ENCODE measurements at regions not wholly inside any gene's neighbourhood (a gene's known extent, or its start where the extent isn't known, plus 50 kb on each side); places are given as distances from the start of the nearest gene placed in this dataset.
A peak's percentile ranks its signal among the peaks of the same experiment; 100 is the strongest.

DNA sequence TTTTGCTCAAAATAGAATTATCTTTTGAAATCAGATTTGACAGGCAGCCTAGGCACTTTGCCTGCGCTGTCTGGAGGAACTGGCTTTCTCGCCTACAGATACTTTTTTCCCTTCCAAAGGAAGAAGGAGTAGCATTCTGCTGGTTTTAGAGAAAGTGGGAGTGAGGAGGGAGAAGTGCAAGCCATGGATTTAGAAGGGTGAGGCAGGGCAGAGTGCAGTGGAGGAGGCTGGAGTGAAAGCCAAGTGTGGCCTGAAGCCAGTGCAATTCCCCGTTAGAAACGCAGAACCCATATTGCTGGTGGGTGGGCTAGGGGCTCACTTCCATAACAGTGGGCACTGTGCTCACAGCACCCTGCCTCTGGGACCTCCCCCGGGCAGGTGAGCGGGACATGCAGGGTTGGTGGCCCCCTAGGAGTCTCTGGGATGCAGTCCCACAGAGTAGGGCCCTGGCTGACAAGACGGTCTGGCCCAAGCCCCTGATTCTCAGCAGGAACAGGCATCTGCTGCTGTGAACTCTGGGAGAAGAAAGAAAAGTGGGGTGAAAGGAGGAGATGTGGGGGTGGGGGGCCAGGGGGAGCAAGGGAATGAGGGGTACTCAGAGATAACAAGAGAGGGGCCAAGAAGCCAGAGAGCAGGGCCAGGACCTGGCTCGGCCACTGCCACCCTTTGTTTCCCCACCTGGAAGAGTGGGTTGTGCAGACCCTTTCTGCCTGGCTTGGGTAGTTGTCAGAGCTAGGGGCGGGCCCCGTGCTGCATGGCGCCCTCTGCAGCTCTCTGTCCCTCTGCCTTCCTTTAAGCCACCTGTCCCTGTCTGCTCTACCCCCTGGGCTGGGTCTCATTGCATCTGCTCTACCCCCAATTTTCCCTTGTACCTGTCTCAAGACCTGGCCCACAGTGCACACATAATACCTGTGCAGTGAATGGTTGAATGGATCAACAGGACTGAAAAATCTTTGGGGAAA, 273.5 kb upstream of the HS6ST1 start:
- Histone ChIP-seq H3K4me2 (peak overlapping the region in 5 of 11 experiments; percentile 1 to 74 (median 49); a peak in 9 of 22 replicates), H3K27ac (no peak overlapping the region), H3K36me3 (no peaks in the 10 kb centered on the region), H3K4me1 (peaks cover 12 to 63% (median 50%) of the 10 kb centered on the region in 10 experiments), H3K9me3 (replicated peaks in 1 of 11) (peaks cover 0 to 4% (median 0%) of the 10 kb centered on the region in 11 experiments; a peak in 2 of 22 replicates), H3K27me3 (no peaks in the 10 kb centered on the region; a peak in 1 of 22 replicates), H3K9ac (no peak overlapping the region), H4K20me1 (no peaks in the 10 kb centered on the region), H3K4me3 (no peak overlapping the region)
- no peak for TF ChIP-seq Cebpa-rat (IDR thresholded peaks at IDR 0.05)

DNA sequence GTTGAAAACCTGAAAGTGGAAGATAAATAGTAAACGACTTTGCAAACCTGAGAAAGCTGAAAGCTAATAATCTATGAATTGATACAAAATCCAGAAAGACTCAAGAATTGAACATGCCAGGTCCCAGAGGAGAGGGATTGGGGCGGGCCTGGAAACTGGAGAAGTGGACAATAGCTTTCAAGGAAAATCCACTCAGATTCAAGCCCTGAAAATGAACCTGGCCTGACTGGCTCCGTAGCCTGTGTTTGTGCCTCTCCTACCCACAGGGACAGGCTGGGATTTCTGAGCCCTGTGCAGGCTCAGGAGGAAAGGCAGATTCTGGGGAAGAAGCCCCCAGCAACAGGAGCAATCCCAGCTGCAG, 274.8 kb upstream of the HS6ST1 start:
- Histone ChIP-seq H3K4me2 (peak overlapping the region in 6 of 11 experiments; percentile 74 to 84 (median 81); a peak in 9 of 22 replicates), H3K9me3 (replicated peaks in 1 of 11) (no peaks in the 10 kb centered on the region; a peak in 1 of 22 replicates), H3K27me3 (no peaks in the 10 kb centered on the region; a peak in 1 of 22 replicates), H3K27ac (no peak overlapping the region), H3K9ac (no peak overlapping the region), H3K4me1 (peaks cover 20 to 76% (median 63%) of the 10 kb centered on the region in 10 experiments), H4K20me1 (no peaks in the 10 kb centered on the region), H3K4me3 (no peak overlapping the region), H3K36me3 (no peaks in the 10 kb centered on the region)
- TF ChIP-seq Cebpa-rat (IDR thresholded peaks at IDR 0.05) = no peak

DNA sequence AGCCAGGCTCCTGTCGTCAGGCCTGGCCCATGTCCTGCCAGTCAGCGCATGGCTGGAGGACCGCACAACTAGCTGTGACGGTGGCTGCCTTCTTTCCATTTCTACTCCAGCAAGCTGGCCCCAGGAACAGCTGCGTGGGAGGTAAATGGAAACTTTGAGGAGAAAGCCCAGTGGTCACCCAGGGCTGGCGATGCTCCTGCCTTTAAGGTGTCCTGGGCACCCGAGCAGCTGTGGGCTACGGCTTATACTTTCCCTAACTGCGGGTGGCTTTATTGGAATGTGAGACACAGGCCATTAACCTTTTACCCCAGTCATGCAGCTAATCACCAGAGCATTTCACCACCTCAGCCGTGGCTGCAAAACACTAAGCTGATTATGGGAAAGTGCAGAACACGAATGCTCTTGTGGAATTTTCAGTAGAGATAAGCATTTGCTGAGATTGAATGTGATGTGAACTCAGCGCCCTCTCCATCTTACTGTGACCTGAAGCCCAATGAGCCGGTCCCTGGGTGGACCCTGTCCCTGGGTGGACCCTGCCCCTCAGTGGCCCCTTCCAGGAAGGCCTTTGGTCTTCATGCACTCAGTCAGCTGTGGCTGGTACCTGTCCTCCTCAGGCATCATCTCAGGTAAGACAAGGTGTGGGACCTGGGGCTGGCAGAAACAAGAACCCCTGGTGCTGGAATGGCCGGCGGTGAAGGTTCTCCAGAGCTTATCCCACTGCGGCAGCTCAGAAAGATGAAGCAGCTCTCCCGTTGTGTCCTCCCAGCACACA, 275.4 kb upstream of the HS6ST1 start:
- Histone ChIP-seq H3K9ac (no peak overlapping the region), H3K36me3 (no peaks in the 10 kb centered on the region), H4K20me1 (no peaks in the 10 kb centered on the region), H3K4me2 (peak overlapping the region in 8 of 11 experiments; percentile 51 to 84 (median 80); a peak in 15 of 22 replicates), H3K27ac (no peak overlapping the region), H3K27me3 (no peaks in the 10 kb centered on the region; a peak in 1 of 22 replicates), H3K4me1 (peaks cover 20 to 81% (median 64%) of the 10 kb centered on the region in 10 experiments), H3K9me3 (replicated peaks in 1 of 11) (no peaks in the 10 kb centered on the region; a peak in 1 of 22 replicates), H3K4me3 (no peak overlapping the region)
- TF ChIP-seq Cebpa-rat (IDR thresholded peaks at IDR 0.05) = no peak

DNA sequence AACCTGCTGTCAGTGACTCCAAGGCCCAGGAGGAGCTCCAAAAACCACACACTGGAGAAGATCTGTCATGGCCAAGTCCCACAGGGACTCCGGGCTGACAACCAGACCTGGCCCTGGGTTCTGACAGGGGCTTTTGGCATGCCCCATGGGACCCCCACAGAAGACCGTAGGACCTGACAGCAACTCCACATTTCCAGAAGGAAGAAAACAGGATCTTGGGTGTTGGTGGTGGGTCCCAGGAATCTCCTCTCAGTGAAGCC, 275.9 kb upstream of the HS6ST1 start:
- H3K4me3 ChIP-seq = no peak overlapping the region
- H3K27ac ChIP-seq = no peak overlapping the region
- no peaks in the 10 kb centered on the region for H3K9me3 ChIP-seq (replicated peaks in 1 of 11)
- no peaks in the 10 kb centered on the region; a peak in 1 of 22 replicates for H3K27me3 ChIP-seq
- no peaks in the 10 kb centered on the region for H4K20me1 ChIP-seq
- no peak for TF ChIP-seq Cebpa-rat (IDR thresholded peaks at IDR 0.05)
- H3K4me1 ChIP-seq = peaks cover 20 to 86% (median 69%) of the 10 kb centered on the region in 10 experiments
- peak overlapping the region in 8 of 11 experiments; percentile 51 to 84 (median 80); a peak in 16 of 22 replicates for H3K4me2 ChIP-seq
- H3K36me3 ChIP-seq = no peaks in the 10 kb centered on the region
- no peak overlapping the region for H3K9ac ChIP-seq

DNA sequence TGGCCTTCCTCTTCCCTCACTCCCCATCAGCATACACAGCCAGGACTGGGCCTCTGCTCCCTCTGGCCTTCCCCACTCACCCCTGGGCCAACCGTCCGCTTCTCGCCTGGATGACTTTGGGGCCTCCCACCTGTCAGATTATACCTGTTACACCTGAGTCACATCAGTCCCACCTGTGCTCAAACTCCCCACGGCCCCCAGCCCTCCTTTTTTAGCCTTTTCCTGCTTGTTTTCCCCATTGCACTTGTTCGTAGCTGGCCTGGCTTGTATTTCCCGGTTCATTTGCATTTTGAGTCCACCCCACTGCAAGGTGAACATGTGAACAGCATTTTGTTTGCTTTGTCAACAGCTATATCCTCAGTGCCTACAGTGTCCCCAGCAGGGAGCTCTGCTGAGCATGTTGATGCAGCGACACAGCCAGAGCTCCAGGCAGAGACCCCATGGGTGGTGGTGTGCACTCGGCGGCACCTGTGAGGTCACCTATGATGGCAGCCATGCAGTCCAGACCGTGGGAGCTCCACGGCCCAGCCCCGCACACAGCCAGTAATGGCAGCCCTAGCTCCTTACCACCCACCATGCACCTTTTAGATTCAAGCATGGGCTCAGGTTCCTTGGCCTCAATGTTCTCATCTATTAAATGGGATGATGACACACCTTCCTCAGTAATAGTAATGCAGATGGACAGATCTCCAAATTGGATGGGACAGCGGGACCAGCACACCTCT, 276.4 kb upstream of the HS6ST1 start:
- no peak for TF ChIP-seq Cebpa-rat (IDR thresholded peaks at IDR 0.05)
- peaks cover 20 to 92% (median 74%) of the 10 kb centered on the region in 10 experiments for H3K4me1 ChIP-seq

DNA sequence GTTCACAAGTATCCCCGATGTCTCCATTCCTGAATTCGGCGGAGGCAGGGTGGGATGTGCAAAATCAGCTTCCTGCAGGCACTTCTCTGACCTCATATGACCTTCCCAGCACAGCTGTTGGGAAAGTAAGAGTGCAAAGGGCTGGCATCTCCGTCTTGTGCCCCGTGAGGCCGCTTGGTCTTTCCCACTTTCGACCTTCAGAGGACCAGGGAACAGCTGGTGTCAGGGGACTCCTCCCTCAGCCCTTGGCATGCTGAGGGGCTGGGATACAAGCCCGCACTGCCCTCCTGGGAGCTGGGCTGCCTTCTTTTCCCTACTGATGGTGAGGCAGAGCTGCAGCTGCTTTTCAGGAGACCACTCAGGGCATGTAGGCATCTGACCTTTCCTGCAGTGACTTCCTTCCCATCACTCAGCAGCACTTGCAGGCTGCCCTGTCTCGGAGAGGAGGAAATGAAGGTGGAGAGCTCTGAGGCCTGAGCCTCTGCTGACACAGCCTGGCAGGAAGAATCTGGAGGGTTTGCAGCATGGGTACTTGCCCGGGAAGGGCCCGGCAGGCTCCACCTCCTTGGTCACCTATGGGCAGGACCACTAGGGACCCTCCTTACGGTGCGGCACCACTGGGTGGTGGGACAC, 277.2 kb upstream of the HS6ST1 start:
- no peak for TF ChIP-seq Cebpa-rat (IDR thresholded peaks at IDR 0.05)
- Histone ChIP-seq H3K36me3 (no peaks in the 10 kb centered on the region), H4K20me1 (no peaks in the 10 kb centered on the region), H3K27me3 (no peaks in the 10 kb centered on the region; a peak in 1 of 22 replicates), H3K27ac (peak overlapping the region in 1 of 11 experiments; percentile 0; a peak in 1 of 22 replicates), H3K4me2 (peak overlapping the region; percentile 14 to 84 (median 79); a peak in 21 of 22 replicates), H3K9me3 (replicated peaks in 1 of 11) (no peaks in the 10 kb centered on the region), H3K4me3 (no peak overlapping the region), H3K4me1 (peaks cover 20 to 97% (median 79%) of the 10 kb centered on the region in 10 experiments), H3K9ac (peak overlapping the region in 1 of 11 experiments; percentile 5; a peak in 1 of 22 replicates)

More for the DNA sequence above, 276.4 kb upstream of the HS6ST1 start:
- H3K4me3 ChIP-seq = no peak overlapping the region
- no peak overlapping the region for H3K9ac ChIP-seq
- H4K20me1 ChIP-seq = no peaks in the 10 kb centered on the region
- no peaks in the 10 kb centered on the region; a peak in 1 of 22 replicates for H3K27me3 ChIP-seq
- peak overlapping the region in 9 of 11 experiments; percentile 43 to 84 (median 80); a peak in 17 of 22 replicates for H3K4me2 ChIP-seq
- H3K36me3 ChIP-seq = no peaks in the 10 kb centered on the region
- no peak overlapping the region for H3K27ac ChIP-seq
- H3K9me3 ChIP-seq (replicated peaks in 1 of 11) = no peaks in the 10 kb centered on the region

DNA sequence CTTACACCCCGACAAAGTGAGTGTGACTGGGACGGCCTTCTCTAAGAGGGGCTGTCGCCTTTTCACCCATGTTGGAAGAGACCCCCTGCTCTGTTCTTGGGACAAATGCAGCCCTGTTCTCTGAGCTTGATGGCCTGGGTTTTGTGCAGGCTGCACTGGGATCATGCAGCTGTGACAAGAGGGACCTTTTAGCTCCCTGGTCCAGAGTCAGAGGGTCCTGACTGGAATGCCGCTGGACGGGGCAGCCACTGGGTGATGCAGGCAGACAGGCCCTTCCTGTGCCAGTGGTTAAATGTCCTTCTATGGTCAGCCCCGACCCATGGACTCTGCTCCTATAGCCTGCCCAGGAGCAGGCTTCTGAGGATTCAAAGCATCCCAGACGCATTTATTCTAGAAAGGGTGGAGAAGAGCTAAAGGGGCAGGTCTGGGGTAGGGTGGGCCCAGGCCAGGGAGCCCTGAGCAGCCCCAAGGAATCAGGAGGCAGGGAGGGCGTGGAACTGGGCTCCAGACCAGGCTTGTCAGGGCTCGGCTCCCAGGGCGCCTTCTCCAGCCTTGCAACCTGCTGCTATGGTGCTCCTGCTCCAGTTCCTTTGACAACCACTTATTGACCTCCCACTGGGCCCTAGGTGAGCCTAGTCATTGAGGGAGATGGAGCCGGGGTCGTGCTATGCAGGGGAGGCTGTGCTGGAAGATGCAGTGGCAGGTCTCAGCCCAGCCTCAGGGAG, 277.9 kb upstream of the HS6ST1 start:
- H3K4me3 ChIP-seq = peak overlapping the region in 1 of 10 experiments; percentile 1; a peak in 1 of 20 replicates
- H3K9me3 ChIP-seq (replicated peaks in 1 of 11) = no peaks in the 10 kb centered on the region
- TF ChIP-seq Cebpa-rat (IDR thresholded peaks at IDR 0.05) = no peak
- H3K27ac ChIP-seq = peak overlapping the region in 3 of 11 experiments; percentile 0 to 37 (median 21); a peak in 4 of 22 replicates
- peak overlapping the region in 3 of 11 experiments; percentile 5 to 18 (median 12); a peak in 1 of 22 replicates for H3K9ac ChIP-seq
- peak overlapping the region; percentile 14 to 84 (median 79); a peak in 21 of 22 replicates for H3K4me2 ChIP-seq
- H3K27me3 ChIP-seq = no peaks in the 10 kb centered on the region; a peak in 1 of 22 replicates
- peaks cover 20 to 97% (median 79%) of the 10 kb centered on the region in 10 experiments for H3K4me1 ChIP-seq
- no peaks in the 10 kb centered on the region for H3K36me3 ChIP-seq
- no peaks in the 10 kb centered on the region for H4K20me1 ChIP-seq

All from BLaER1 treated with 17β-estradiol and CSF1 and Interleukin-3, amounts not matched to agents 10 nM and 100 nM (cell line).